Right kidney (tissue), 1 donor: ENCODE measurements at regions not wholly inside any gene's neighbourhood (a gene's known extent, or its start where the extent isn't known, plus 50 kb on each side); places are given as distances from the start of the nearest gene placed in this dataset.
"Not testable (repeated sequence)": the region's sequence is repeated elsewhere in the genome, so short reads cannot be mapped to it uniquely, and the experiment has no call there.

Experiments used
- DNase-seq: peaks from one replicate; pipeline ENCODE4 v3.0.0-alpha.2; 2016

GRCh38 chr3:15903759-15904720 lies 106.3 kb upstream of the ANKRD28 start:
- no peak for DNase-seq

DNA sequence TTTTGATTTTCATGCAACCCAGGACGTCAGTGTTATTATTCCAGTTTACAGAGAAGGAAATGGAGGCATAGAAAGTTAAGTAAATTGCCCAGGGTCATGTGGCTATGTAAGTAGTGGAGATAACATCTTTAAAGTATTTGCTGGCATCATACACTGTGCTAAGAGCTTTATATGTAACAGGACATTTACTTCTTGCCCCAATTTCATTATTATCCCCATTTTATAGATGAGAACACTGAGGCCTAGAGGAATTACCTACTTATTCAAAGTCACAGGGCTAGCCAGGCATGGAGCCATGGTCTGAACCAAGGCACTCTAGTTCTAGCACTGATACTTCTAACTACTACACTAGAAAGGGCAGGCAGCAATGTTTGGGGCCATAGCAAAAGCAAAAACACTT lies 107.3 kb upstream of the ANKRD28 start:
- no peak for DNase-seq

GRCh38 chr3:15907403-15907802 lies 109.6 kb upstream of the ANKRD28 start:
- not testable (repeated sequence) for DNase-seq

DNA sequence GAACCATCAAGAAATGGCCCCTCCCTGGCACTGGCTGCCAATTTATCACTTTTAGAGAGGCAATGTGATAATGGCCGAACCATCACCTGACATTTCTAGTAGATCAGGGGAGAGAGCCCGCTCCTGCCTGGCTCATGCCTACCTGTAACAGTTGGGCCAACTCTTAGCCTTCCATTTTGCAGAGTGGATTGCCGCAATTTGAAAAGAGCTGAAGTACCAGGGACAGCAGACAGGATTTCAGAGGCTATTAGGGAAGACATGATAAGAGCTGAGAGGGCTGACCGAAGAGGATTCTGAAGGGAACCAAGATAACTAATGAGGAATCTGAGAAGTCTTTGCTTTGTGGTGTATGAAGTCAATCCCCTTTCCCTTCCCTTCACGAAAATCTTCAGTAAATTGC lies 121.2 kb upstream of the ANKRD28 start:
- DNase-seq: no peak

DNA sequence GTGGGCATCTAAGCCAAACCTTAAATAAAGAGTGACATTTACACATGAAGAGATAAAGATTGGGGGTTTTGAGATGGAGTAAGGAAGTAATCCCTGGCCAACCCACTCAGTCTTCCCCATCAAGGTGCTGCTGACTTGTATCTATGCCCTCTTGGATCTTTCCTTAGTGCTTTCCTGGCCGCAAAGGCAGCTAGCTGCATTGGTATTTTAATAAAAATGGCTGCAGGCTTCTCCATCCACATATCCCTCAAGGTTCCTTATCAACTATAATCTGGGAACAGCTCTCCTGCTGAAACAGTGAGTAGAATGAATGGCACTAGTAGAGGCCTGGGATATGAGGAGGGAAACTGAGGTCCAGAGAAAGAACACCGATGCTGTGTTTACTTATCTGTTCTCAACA lies 122.2 kb upstream of the ANKRD28 start:
- DNase-seq: no peak

GRCh38 chr3:15923640-15924405 lies 126.0 kb upstream of the ANKRD28 start:
- DNase-seq: no peak

DNA sequence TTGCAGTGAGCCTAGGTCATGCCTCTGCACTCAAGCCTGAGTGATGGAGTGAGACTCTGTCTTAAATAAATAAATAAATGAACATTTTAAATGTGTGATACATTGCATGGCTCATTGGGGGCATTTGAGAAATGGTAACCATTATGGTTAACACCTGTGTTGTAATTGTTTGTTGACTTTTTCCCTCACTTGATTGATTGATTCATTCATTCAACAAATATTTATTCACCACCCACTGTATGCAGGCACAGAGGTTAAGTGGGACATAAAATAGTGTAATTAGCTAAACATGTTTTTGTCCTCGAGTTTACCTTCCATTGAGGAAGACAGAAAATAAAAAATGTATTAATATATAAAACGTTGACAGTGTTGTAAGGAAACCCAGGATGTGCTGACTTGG lies 127.1 kb upstream of the ANKRD28 start:
- no peak for DNase-seq

- DNase-seq: no peak
These were observed 129.1 kb upstream of the ANKRD28 start for GRCh38 chr3:15926871-15927270.

DNA sequence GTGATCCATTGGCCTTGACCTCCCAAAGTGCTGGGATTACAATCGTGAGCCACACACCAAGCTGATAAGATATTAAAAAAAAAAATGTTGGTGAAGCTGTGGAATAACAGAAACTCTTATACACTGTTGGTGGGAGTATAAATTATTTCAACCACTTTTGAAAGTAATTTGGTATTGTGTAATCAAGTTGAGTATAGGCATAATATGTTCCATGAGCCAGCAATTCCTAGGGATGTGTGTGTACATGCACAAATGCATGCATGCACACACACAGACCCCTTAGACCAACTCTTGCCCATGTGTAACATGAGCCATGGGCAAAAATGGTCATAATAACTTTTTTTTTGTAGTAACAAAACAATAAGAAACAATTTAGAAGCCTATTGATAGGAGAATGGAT lies 130.2 kb upstream of the ANKRD28 start:
- DNase-seq: no peak

DNA sequence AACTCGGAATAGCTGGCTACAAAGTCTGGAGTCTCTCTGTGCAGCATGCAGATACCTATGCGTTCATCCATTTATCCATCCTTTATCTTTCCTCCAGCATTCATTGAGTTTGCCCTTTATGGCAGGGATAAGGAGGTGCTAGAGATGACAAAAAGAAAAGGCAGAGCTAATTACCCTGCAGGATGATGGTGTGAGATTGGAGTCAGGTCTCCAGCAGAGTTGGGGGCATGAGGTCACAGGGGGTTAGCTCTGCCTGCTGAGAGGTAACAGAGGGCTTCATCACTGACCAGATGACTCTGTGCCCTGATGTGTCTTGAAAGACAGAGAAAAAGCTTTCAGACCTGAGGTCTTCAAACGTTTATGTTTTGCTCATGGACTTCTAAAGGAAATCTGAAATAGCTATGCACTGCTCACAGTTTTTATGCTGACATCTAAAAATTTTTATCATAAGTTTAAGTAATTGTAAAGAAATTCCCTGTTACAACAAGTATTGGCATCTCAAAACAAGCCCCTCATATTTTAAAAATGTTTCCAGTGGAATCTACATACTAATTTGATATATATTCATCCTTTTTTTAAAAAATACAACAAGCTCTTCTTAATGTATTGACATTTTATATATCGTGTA lies 132.3 kb upstream of the ANKRD28 start:
- DNase-seq: no peak

GRCh38 chr3:15932348-15933300 lies 134.8 kb upstream of the ANKRD28 start:
- DNase-seq: no peak

DNA sequence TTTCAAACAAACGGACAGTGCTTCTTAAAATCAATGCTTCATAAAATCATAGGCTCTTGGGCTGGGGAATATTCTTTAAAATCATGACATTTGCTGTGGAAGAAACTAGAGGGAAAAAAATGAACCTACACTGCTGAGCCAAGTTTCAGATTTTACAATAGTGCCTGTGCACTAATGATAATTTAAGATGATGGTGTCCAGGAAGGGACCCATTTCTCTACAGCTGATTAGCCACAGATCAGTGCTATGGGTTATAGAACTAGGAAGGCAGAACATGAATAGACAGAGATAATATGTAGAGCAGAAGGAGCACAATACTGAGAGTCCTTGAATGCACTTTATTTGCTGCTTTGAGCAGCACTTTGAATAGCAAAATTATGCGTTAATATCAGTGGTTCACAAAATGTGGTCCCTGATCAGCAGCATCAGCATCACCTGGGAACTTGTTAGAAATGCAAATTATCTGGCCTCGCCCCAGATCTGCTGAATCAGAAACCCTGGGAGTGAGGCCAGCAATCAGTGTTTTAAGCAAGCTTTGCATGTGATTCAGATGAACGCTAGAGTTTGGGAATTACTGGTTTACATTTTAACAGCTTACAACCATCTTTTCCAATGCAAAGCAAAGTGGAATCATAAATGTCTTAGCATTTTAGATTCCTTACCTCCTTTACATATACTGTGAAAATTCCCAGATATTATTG lies 135.8 kb upstream of the ANKRD28 start:
- DNase-seq: no peak

DNA sequence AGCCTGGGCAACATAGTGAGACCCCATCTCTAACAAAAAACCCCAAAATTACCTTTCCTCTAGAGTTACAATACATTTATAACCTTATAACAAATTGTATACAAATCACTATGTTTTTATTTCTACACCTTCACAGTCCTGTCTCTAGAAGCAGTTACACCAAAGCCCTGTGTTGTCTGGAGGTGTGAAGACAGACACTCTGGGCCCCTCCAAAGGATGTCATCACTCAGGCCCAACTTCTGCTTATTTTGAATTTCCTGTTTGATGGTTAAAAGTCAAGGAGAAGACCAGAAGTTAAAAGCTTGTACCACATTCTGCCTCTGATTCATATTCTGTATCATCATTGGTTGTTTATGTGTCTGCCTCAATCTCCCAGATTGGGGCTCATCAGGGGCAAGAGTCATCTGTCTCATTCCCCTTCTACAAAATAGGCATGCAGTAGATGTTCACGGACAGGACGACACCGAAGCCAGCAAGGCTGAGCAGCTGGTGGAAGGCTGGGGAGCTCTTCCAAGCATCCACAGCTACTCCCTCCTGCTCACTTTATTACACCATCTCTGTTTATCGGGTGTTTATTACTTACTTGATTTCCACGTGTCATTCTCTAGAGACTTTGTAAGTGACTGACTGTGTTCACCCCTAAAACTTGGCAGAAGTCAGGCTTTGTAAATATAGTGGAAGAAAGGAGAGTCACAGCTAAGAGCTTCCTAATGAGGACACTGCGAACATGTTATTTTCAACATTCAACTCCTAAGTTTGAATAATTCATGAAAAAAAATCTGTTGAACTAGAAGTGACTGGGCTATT lies 136.8 kb upstream of the ANKRD28 start:
- no peak for DNase-seq

DNA sequence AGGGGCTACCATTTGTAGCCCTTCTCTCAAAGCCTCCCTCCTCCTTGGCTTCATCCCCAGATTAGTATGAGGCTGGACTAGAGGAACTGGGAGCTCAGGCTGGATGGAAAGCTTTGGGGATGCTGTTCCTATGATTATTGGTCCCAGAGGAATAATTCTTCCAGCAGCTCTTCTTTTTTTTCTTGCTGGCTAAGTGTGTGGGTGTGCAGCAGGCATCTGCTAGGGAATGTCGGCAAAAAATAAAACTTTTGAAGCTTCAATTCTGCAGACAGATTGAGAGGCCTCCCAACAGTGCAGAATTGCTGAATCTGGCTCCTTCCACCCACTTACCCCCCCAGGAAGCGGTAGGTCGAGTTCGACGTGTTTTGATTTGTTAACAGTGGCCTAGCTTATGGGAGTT lies 138.5 kb upstream of the ANKRD28 start:
- DNase-seq: no peak

DNA sequence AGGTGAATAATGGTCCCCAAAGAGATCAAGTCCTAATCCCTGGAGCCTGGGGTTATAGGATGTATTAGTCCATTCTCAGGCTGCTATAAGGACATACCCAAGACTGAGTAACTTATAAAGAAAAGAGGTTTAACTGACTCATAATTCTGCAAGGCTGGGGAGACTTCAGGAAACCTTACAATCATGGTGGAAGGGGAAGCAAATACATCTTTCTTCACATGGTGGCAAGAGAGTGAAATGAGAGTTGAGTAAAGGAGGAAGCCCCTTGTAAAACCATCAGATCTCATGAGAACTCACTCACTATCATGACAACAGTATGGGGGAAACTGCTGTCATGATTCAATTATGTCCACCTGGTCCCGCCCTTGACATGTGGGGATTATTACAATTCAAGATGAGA lies 142.9 kb upstream of the ANKRD28 start:
- DNase-seq: no peak

- not testable (repeated sequence) for DNase-seq
These were observed 143.7 kb upstream of the ANKRD28 start for GRCh38 chr3:15941457-15941856.

- DNase-seq: no peak
These were observed 144.2 kb upstream of the ANKRD28 start for GRCh38 chr3:15941958-15942357.

- no peak for DNase-seq
These were observed 144.7 kb upstream of the ANKRD28 start for GRCh38 chr3:15942462-15942861.

GRCh38 chr3:15942936-15943335 lies 145.2 kb upstream of the ANKRD28 start:
- DNase-seq: no peak

DNA sequence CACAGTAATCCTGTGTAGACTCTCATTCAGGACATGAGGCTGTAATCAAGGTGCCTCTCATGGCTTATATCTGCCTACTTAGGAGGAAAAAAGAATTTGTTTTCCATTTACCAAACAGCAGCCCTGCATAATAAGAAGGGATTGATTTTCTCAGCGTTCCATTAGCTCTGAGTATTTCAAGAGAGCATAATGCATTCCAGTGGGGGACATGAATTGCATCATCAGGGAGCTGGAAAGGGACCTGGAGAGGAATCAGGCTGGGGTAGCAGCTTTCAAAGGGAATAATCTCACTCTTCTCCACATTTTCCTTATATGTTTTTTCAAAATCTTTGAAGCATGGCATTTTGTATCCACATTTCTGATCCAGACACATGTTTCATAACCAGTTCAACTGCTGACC lies 150.6 kb upstream of the ANKRD28 start:
- no peak for DNase-seq
